Panc1 (cell line): ENCODE measurements at regions not wholly inside any gene's neighbourhood (a gene's known extent, or its start where the extent isn't known, plus 50 kb on each side); places are given as distances from the start of the nearest gene placed in this dataset.

ENCODE experiments used
- ATAC-seq: fragments of 200-7000 bp; cut with Tn5 transposase; 2 replicates; pipeline ENCODE4 v1.9.1; 2020; ENCODE audit warnings: mild to moderate bottlenecking, moderate library complexity
- BruUV-seq: library from RNA; stranded (reverse); fragments of 400-500 nt; replicated peaks from 2 replicates; lab custom pipeline; 2021; lab: Mats Ljungman, UMichigan
- CTCF ChIA-PET: fragments of 300-600 bp; sonication (Branson Sonifier 250); formaldehyde crosslinking; loops from one replicate; lab custom pipeline; 2022; ENCODE audit warnings: antibody characterized with exemption; lab: Charles Lee
- POLR2A ChIA-PET: fragments of 300-600 bp; sonication (Branson Sonifier 250); formaldehyde crosslinking; loops from one replicate; lab custom pipeline; 2022; ENCODE audit warnings: antibody characterized with exemption; lab: Charles Lee
- DNase-seq: peaks from one replicate; pipeline ENCODE4 v3.0.0-alpha.2; 2010; ENCODE audit warnings: low read depth, low spot score
- H3K27ac ChIP-seq: 2 replicates; pipeline ENCODE4 v1.5.1; 2011; ENCODE audit warnings: mild to moderate bottlenecking, low read length, inconsistent platforms
- H3K27me3 ChIP-seq: fragments of 200-500 bp; sonication (Bioruptor generic); 2 replicates; pipeline ENCODE4 v1.6.0; 2014; ENCODE audit warnings: low read length, inconsistent platforms; ENCODE audit not compliant: control insufficient read depth, insufficient read depth
- H3K36me3 ChIP-seq: fragments of 200-500 bp; sonication (Bioruptor generic); 2 replicates; pipeline ENCODE4 v1.5.1; 2014; ENCODE audit warnings: inconsistent platforms, mild to moderate bottlenecking, low read length, moderate library complexity; ENCODE audit not compliant: control insufficient read depth, insufficient read depth
- H3K4me1 ChIP-seq: 2 replicates; pipeline ENCODE4 v1.5.1; 2011; ENCODE audit warnings: inconsistent platforms, mild to moderate bottlenecking, low read length, moderate library complexity; ENCODE audit not compliant: control insufficient read depth, insufficient read depth
- H3K4me3 ChIP-seq, 2 experiments: 2 replicates each; pipeline ENCODE4 v1.5.1; 2011 to 2012; ENCODE audit warnings: low read depth in 2 of 2, low read length in 2 of 2, mild to moderate bottlenecking in 2 of 2, inconsistent platforms in 1 of 2, moderate library complexity in 1 of 2
- H3K9me3 ChIP-seq: fragments of 200-500 bp; sonication (Bioruptor generic); 2 replicates; pipeline ENCODE4 v1.5.1; 2014; ENCODE audit warnings: low read depth, mild to moderate bottlenecking, inconsistent platforms, low read length, moderate library complexity; ENCODE audit not compliant: control insufficient read depth, insufficient read depth
- POLR2AphosphoS5 ChIP-seq: IDR thresholded peaks from 2 replicates; pipeline ENCODE4 v1.6.1; 2012; ENCODE audit warnings: mild to moderate bottlenecking, low read depth, low read length, moderate library complexity
- REST ChIP-seq, 2 experiments: IDR thresholded peaks; 2 replicates each; pipeline ENCODE4 v1.6.1; 2011 to 2012; ENCODE audit warnings: low read depth in 2 of 2, control low read depth in 1 of 2, low read length in 1 of 2, mild to moderate bottlenecking in 1 of 2, moderate library complexity in 1 of 2; ENCODE audit not compliant: insufficient read depth in 1 of 2
- SIN3A ChIP-seq: IDR thresholded peaks from 2 replicates; pipeline ENCODE4 v1.6.1; 2012; ENCODE audit warnings: low read depth, mild to moderate bottlenecking, low read length, moderate library complexity, borderline replicate concordance; ENCODE audit not compliant: insufficient read depth
- TCF7L2 ChIP-seq: IDR thresholded peaks from 2 replicates; pipeline ENCODE4 v1.6.1; 2011; ENCODE audit warnings: mild to moderate bottlenecking, low read depth, low read length, inconsistent platforms
- in situ Hi-C: cut with HindIII; loops from 2 replicates; pipeline ENCODE4 v1.10.0; 2016; ENCODE audit warnings: low sequenced_read_pairs, low pct_unique_long_range_greater_than_20kb
- intact Hi-C: fragments of 100-400 bp; cut with micrococcal nuclease; formaldehyde crosslinking; loops from one replicate; pipeline ENCODE4 v1.10.0; 2022; ENCODE audit not compliant: unreplicated experiment
- TF ChIP-seq, protein P1 (sequence below): fragments of 450-650 bp; IDR thresholded peaks from 2 replicates; pipeline ENCODE4 v1.5.1; 2017; ENCODE audit warnings: mild to moderate bottlenecking

GRCh38 chr18:1306641-1307040, 402.0 kb downstream of the ADCYAP1 start:
- no peak overlapping the region for H3K27ac ChIP-seq
- TF ChIP-seq REST (IDR thresholded peaks at IDR 0.05; ENCODE audit: insufficient read depth in 1 of 2, low read depth in 2 of 2, low read length in 1 of 2): no peak
- TF ChIP-seq TCF7L2: no peak
- TF ChIP-seq, protein P1, sequence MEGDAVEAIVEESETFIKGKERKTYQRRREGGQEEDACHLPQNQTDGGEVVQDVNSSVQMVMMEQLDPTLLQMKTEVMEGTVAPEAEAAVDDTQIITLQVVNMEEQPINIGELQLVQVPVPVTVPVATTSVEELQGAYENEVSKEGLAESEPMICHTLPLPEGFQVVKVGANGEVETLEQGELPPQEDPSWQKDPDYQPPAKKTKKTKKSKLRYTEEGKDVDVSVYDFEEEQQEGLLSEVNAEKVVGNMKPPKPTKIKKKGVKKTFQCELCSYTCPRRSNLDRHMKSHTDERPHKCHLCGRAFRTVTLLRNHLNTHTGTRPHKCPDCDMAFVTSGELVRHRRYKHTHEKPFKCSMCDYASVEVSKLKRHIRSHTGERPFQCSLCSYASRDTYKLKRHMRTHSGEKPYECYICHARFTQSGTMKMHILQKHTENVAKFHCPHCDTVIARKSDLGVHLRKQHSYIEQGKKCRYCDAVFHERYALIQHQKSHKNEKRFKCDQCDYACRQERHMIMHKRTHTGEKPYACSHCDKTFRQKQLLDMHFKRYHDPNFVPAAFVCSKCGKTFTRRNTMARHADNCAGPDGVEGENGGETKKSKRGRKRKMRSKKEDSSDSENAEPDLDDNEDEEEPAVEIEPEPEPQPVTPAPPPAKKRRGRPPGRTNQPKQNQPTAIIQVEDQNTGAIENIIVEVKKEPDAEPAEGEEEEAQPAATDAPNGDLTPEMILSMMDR: no peak
- TF ChIP-seq POLR2AphosphoS5: no peak
- no peak for TF ChIP-seq SIN3A
- intact Hi-C loops (no loop called here), in situ Hi-C loops (no loop called here)
- ChIA-PET POLR2A (no interaction called here), CTCF (no interaction called here)
- H3K36me3 ChIP-seq: no peaks in the 10 kb centered on the region
- H3K27me3 ChIP-seq: no peaks in the 10 kb centered on the region
- no peak overlapping the region for H3K4me3 ChIP-seq
- no peaks in the 10 kb centered on the region for H3K9me3 ChIP-seq
- ATAC-seq (no peak), DNase-seq (no peak)
- no TSS peak for BruUV-seq
- no peaks in the 10 kb centered on the region for H3K4me1 ChIP-seq

GRCh38 chr18:1308686-1309085, 404.0 kb downstream of the ADCYAP1 start:
- TF ChIP-seq SIN3A (no peak), REST (IDR thresholded peaks at IDR 0.05; ENCODE audit: insufficient read depth in 1 of 2, low read depth in 2 of 2, low read length in 1 of 2) (no peak), TCF7L2 (no peak), POLR2AphosphoS5 (no peak)
- TF ChIP-seq, protein P1: no peak
- intact Hi-C loops (no loop called here), in situ Hi-C loops (no loop called here)
- H3K27me3 ChIP-seq: no peaks in the 10 kb centered on the region
- no peaks in the 10 kb centered on the region for H3K9me3 ChIP-seq
- no peak for DNase-seq
- H3K4me3 ChIP-seq: no peak overlapping the region
- ATAC-seq: no peak
- CTCF ChIA-PET: no interaction called here
- H3K36me3 ChIP-seq: no peaks in the 10 kb centered on the region
- H3K27ac ChIP-seq: no peak overlapping the region
- H3K4me1 ChIP-seq: no peaks in the 10 kb centered on the region
- POLR2A ChIA-PET: interaction anchor here (0.6 kb wide), 1 partner anchor 969 kb away, joined by 3 read pairs; no protein-coding TSS in a partner anchor
- BruUV-seq: no TSS peak
